ENCODE measurements at regions not wholly inside any gene's neighbourhood (a gene's known extent, or its start where the extent isn't known, plus 50 kb on each side); places are given as distances from the start of the nearest gene placed in this dataset.

DNA sequence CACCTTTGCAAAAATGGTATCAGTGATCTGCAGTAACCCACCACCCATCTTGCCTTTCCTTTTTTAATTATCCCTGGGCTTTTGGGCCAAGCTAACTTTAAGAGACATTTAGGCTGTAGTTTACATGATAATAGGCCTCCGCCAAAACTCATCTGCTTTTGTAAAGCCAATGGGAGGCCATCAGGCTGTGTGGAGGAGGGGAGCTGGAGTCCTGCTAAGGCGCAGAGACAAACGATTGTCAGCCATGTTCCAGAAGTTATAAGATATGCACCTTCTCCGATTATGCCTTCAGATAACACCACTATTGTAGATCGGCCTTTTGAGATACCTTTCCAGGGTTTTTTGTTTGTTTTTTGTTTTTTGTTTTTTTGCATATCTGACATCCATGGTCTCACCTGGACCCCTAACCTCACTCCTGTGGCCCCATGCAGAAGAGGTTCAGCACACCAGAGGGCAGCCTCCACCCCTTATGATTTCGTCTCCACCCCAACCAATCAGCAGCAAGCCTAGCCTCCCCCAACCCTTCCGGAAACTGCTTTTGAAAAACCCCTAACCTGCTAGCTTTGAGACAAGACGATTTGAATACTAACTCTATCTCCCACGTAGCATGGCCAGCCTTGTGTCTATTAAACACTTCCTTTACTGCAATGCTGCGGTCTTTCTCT is 113.9 kb upstream of the UBL3 start:
- no peaks in the 10 kb centered on the region for H3K9me3 ChIP-seq
- DNase-seq = no peak
- H3K4me1 ChIP-seq (ENCODE audit: insufficient read depth) = no peaks in the 10 kb centered on the region
- WGBS, 3 donors = 88 to 91% (median 90%) methylated on average over 10 of the region's 10 CpGs
- no peaks in the 10 kb centered on the region for H3K27me3 ChIP-seq
- H3K27ac ChIP-seq = no peak overlapping the region
- intact Hi-C loops (cut with DNase I) = no loop called here
- H3K36me3 ChIP-seq = no peaks in the 10 kb centered on the region
- H3K4me3 ChIP-seq = no peak overlapping the region
- no peak for TF ChIP-seq EP300 (IDR thresholded peaks at IDR 0.05)
- no peak for TF ChIP-seq POLR2A (IDR thresholded peaks at IDR 0.05)
- TF ChIP-seq, protein P1, sequence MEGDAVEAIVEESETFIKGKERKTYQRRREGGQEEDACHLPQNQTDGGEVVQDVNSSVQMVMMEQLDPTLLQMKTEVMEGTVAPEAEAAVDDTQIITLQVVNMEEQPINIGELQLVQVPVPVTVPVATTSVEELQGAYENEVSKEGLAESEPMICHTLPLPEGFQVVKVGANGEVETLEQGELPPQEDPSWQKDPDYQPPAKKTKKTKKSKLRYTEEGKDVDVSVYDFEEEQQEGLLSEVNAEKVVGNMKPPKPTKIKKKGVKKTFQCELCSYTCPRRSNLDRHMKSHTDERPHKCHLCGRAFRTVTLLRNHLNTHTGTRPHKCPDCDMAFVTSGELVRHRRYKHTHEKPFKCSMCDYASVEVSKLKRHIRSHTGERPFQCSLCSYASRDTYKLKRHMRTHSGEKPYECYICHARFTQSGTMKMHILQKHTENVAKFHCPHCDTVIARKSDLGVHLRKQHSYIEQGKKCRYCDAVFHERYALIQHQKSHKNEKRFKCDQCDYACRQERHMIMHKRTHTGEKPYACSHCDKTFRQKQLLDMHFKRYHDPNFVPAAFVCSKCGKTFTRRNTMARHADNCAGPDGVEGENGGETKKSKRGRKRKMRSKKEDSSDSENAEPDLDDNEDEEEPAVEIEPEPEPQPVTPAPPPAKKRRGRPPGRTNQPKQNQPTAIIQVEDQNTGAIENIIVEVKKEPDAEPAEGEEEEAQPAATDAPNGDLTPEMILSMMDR (IDR thresholded peaks at IDR 0.05) = no peak

DNA sequence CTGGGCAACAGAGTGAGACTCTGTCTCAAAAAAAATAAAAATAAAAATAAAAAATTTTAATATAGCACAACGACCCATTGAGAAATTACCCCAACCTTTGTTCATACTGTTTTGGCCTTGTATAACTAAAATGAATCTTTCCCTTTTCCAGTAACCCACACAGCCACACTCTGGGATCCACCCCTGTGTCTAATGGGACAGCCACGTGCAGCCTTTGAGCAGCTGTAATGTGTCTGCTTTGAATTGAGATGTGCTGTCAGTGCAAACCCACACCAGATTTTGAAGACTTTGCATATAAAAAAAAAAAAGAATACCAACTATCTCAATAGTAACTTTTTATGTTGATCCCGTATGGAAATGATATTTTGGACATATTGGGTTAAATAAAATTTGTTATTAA is 112.7 kb upstream of the UBL3 start:
- H3K4me3 ChIP-seq = no peak overlapping the region
- H3K4me1 ChIP-seq (ENCODE audit: insufficient read depth) = no peaks in the 10 kb centered on the region
- TF ChIP-seq, protein P1 (IDR thresholded peaks at IDR 0.05) = no peak
- TF ChIP-seq EP300 (IDR thresholded peaks at IDR 0.05) = no peak
- no peak for TF ChIP-seq POLR2A (IDR thresholded peaks at IDR 0.05)
- no peak for DNase-seq
- H3K9me3 ChIP-seq = no peaks in the 10 kb centered on the region
- H3K27me3 ChIP-seq = no peaks in the 10 kb centered on the region
- 46 to 53% (median 47%) methylated on average over 3 of the region's 3 CpGs for WGBS, 3 donors
- no peaks in the 10 kb centered on the region for H3K36me3 ChIP-seq
- intact Hi-C loops (cut with DNase I) = no loop called here
- H3K27ac ChIP-seq = no peak overlapping the region

DNA sequence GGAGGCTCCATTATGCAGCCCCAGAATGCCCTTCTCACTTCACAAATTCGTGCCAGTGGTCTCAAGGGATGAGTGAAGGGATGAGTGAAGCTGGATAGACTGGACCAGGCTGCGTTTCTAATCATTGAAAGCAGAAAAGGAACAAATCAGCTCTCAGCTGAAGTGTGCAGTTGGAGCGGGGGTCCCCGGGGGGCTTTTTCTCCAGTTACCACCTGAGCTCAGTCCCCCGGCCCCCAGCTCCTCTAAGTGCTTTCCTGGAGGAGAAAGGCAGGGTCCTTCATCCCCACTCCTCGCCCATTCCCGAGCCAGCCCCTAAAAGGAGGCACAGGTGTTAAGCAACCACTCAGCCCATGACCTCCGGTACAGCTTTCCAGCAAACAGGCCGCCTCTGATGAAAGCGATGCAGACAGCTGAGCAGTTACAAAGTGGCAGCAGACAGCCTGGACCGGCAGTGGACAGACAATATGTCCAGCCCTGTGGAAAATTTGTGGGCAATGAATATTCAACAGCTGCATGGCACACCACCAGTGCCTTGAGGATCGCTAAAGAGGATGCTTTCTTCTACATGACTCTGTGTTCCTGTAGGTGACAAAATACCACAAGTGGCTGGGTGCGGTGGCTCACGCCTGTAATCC is 110.7 kb upstream of the UBL3 start:
- intact Hi-C loops (cut with DNase I) = no loop called here
- TF ChIP-seq POLR2A (IDR thresholded peaks at IDR 0.05) (no peak), EP300 (IDR thresholded peaks at IDR 0.05) (no peak)
- TF ChIP-seq, protein P1 (IDR thresholded peaks at IDR 0.05) = no peak
- no peak overlapping the region for H3K27ac ChIP-seq
- no peaks in the 10 kb centered on the region for H3K4me1 ChIP-seq (ENCODE audit: insufficient read depth)
- no peak for DNase-seq
- H3K4me3 ChIP-seq = no peak overlapping the region
- H3K27me3 ChIP-seq = no peaks in the 10 kb centered on the region
- no peaks in the 10 kb centered on the region for H3K9me3 ChIP-seq
- H3K36me3 ChIP-seq = no peaks in the 10 kb centered on the region
- WGBS, 3 donors = 88 to 94% (median 88%) methylated on average over 14 of the region's 14 CpGs

GRCh38 chr13:29959603-29960002 is 109.2 kb upstream of the UBL3 start:
- Histone ChIP-seq H3K4me3 (no peak overlapping the region), H3K27me3 (no peaks in the 10 kb centered on the region), H3K36me3 (no peaks in the 10 kb centered on the region), H3K4me1 (ENCODE audit: insufficient read depth) (no peaks in the 10 kb centered on the region), H3K9me3 (no peaks in the 10 kb centered on the region), H3K27ac (no peak overlapping the region)
- 92 to 96% (median 93%) methylated on average over 8 of the region's 8 CpGs for WGBS, 3 donors
- no peak for DNase-seq
- no peak for TF ChIP-seq EP300 (IDR thresholded peaks at IDR 0.05)
- TF ChIP-seq, protein P1 (IDR thresholded peaks at IDR 0.05) = no peak
- TF ChIP-seq POLR2A (IDR thresholded peaks at IDR 0.05) = no peak
- intact Hi-C loops (cut with DNase I) = no loop called here
